Epithelial cell of esophagus (primary cell): ENCODE measurements at regions not wholly inside any gene's neighbourhood (a gene's known extent, or its start where the extent isn't known, plus 50 kb on each side); places are given as distances from the start of the nearest gene placed in this dataset.

Experiments
- DNase-seq: peaks from one replicate; pipeline ENCODE4 v3.0.0; 2010; ENCODE audit warnings: low read depth
- H3K4me3 ChIP-seq: 2 replicates; pipeline ENCODE4 v1.5.1; 2011; ENCODE audit warnings: mild to moderate bottlenecking, low read length, control low read depth
- TF ChIP-seq, protein P1 (sequence below): IDR thresholded peaks from 2 replicates; pipeline ENCODE4 v1.5.1; 2011; ENCODE audit warnings: low read depth, mild to moderate bottlenecking, low read length, control low read depth, inconsistent platforms; ENCODE audit not compliant: insufficient read depth; ENCODE audit errors: missing control alignments

DNA sequence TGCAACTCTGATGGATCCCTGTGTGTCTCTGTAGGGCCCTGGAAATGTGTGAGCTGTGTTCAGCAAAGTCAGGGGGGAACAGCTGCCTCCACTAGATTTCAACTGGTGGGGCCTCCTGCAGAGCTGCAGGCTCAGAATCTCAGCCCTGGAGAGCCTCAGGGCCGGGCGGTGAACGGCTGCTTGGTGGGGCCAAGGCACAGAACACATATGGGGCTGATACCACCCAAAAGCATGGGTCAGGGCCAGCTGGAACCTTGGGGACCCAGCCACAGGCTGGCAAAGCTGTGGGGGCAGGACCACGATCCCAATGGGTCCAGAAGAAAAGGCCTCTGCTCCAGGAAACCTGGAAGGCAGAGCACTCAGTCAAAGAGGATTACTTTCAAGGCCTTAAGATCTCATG is 878.5 kb downstream of the BCL11B start:
- TF ChIP-seq, protein P1, sequence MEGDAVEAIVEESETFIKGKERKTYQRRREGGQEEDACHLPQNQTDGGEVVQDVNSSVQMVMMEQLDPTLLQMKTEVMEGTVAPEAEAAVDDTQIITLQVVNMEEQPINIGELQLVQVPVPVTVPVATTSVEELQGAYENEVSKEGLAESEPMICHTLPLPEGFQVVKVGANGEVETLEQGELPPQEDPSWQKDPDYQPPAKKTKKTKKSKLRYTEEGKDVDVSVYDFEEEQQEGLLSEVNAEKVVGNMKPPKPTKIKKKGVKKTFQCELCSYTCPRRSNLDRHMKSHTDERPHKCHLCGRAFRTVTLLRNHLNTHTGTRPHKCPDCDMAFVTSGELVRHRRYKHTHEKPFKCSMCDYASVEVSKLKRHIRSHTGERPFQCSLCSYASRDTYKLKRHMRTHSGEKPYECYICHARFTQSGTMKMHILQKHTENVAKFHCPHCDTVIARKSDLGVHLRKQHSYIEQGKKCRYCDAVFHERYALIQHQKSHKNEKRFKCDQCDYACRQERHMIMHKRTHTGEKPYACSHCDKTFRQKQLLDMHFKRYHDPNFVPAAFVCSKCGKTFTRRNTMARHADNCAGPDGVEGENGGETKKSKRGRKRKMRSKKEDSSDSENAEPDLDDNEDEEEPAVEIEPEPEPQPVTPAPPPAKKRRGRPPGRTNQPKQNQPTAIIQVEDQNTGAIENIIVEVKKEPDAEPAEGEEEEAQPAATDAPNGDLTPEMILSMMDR = no peak
- no peak overlapping the region for H3K4me3 ChIP-seq
- DNase-seq = no peak

- TF ChIP-seq, protein P1 = no peak
- H3K4me3 ChIP-seq = no peak overlapping the region
- DNase-seq = no peak
These were observed 867.2 kb downstream of the BCL11B start for GRCh38 chr14:98404811-98405210.

- no peak for DNase-seq
- TF ChIP-seq, protein P1 = no peak
- H3K4me3 ChIP-seq = no peak overlapping the region
These were observed 863.9 kb downstream of the BCL11B start for GRCh38 chr14:98408024-98408555.

GRCh38 chr14:98408713-98409112 is 863.3 kb downstream of the BCL11B start:
- DNase-seq = no peak
- H3K4me3 ChIP-seq = no peak overlapping the region
- TF ChIP-seq, protein P1 = no peak

- H3K4me3 ChIP-seq = no peak overlapping the region
- no peak for DNase-seq
- TF ChIP-seq, protein P1 = no peak
These were observed 860.8 kb downstream of the BCL11B start for GRCh38 chr14:98411154-98411553.

DNA sequence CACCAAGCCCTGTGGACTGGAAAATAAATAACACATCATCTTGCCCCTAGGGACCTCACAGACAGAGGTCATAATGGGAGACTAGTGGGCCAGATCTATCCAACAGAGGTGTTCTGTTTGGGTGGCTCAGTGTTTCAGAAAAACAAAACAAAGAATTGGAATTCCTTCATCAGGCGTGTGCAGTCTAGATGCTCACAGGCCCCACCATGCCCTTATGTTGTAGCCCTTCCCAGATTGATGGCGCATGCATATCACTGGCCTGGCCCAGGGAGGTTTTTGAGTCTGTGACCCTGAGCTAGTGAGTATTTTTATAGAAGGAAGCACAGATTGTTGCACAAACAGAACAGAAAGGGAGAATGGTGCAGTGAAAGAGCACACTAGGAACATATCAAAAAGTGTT is 859.6 kb downstream of the BCL11B start:
- no peak overlapping the region for H3K4me3 ChIP-seq
- TF ChIP-seq, protein P1 = no peak
- no peak for DNase-seq

- DNase-seq = no peak
These were observed 856.2 kb downstream of the BCL11B start for GRCh38 chr14:98415766-98416165.

More at GRCh38 chr14:98415766-98416165, 856.2 kb downstream of the BCL11B start:
- no peak overlapping the region for H3K4me3 ChIP-seq
- TF ChIP-seq, protein P1 = no peak
